GM23338 (cell line): ENCODE measurements at regions not wholly inside any gene's neighbourhood (a gene's known extent, or its start where the extent isn't known, plus 50 kb on each side); places are given as distances from the start of the nearest gene placed in this dataset.

Experiments
- CREB1 ChIP-seq: fragments of 250-450 bp; sonication (Bioruptor Pico); IDR thresholded peaks from 2 replicates; pipeline ENCODE4 v1.5.0; 2020; ENCODE audit warnings: low read depth, mild to moderate bottlenecking, moderate library complexity
- CTCF ChIP-seq, 2 experiments: fragments of 200-600 bp in 1 of 2; sonication (generic) in 1 of 2; conservative IDR thresholded peaks; 2 replicates each; pipeline versions ENCODE4 v1.5.1 to v1.6.1; 2016 to 2017; ENCODE audit warnings: antibody characterized with exemption in 2 of 2, low read depth in 2 of 2, mild to moderate bottlenecking in 2 of 2, moderate library complexity in 1 of 2
- EZH2 ChIP-seq: fragments of 200-600 bp; sonication (generic); IDR thresholded peaks from one replicate; pipeline ENCODE4 v1.8.0; 2017; ENCODE audit warnings: antibody characterized with exemption, mild to moderate bottlenecking, low read depth; ENCODE audit not compliant: unreplicated experiment
- EZH2phosphoT487 ChIP-seq: fragments of 200-600 bp; sonication (generic); IDR thresholded peaks from one replicate; pipeline ENCODE4 v1.8.1; 2018; ENCODE audit warnings: antibody characterized with exemption; ENCODE audit not compliant: unreplicated experiment
- JUNB ChIP-seq: IDR thresholded peaks from one replicate; pipeline ENCODE4 v1.6.1; 2016; ENCODE audit warnings: antibody characterized with exemption; ENCODE audit not compliant: unreplicated experiment
- NANOG ChIP-seq: IDR thresholded peaks from 2 replicates; pipeline ENCODE4 v1.6.1; 2016; ENCODE audit warnings: antibody characterized with exemption, borderline replicate concordance
- POLR2AphosphoS5 ChIP-seq: IDR thresholded peaks from 2 replicates; pipeline ENCODE4 v1.6.1; 2016; ENCODE audit warnings: antibody characterized with exemption, low read depth
- REST ChIP-seq: IDR thresholded peaks from one replicate; pipeline ENCODE4 v1.6.1; 2018; ENCODE audit warnings: antibody characterized with exemption; ENCODE audit not compliant: unreplicated experiment
- STAT1 ChIP-seq: IDR thresholded peaks from one replicate; pipeline ENCODE4 v1.6.1; 2016; ENCODE audit warnings: antibody characterized with exemption; ENCODE audit not compliant: unreplicated experiment
- ZNF114 ChIP-seq: fragments of 250-450 bp; sonication (Bioruptor Pico); IDR thresholded peaks from 2 replicates; pipeline ENCODE4 v1.5.0; 2020; ENCODE audit warnings: mild to moderate bottlenecking, moderate library complexity
- ZNF331 ChIP-seq: fragments of 250-450 bp; sonication (Bioruptor Pico); IDR thresholded peaks from 2 replicates; pipeline ENCODE4 v1.5.0; 2020; ENCODE audit warnings: low read depth, mild to moderate bottlenecking, moderate library complexity
- TF ChIP-seq, protein P1 (sequence below): IDR thresholded peaks from 2 replicates; pipeline ENCODE4 v1.6.1; 2016; ENCODE audit warnings: antibody characterized with exemption
- TF ChIP-seq, protein P2 (sequence below): fragments of 250-450 bp; sonication (Bioruptor Pico); IDR thresholded peaks from 2 replicates; pipeline ENCODE4 v1.5.0; 2020; ENCODE audit warnings: mild to moderate bottlenecking, moderate library complexity

- TF ChIP-seq CTCF (conservative IDR thresholded peaks at IDR 0.05; ENCODE audit: low read depth in 2 of 2): no peak
- no peak for TF ChIP-seq POLR2AphosphoS5
- TF ChIP-seq CREB1 (CRISPR knock-in tag): no peak
- no peak for TF ChIP-seq EZH2
- TF ChIP-seq NANOG: no peak
- TF ChIP-seq REST: no peak
- no peak for TF ChIP-seq JUNB
- TF ChIP-seq EZH2phosphoT487: no peak
- TF ChIP-seq ZNF114: no peak
- TF ChIP-seq, protein P1, sequence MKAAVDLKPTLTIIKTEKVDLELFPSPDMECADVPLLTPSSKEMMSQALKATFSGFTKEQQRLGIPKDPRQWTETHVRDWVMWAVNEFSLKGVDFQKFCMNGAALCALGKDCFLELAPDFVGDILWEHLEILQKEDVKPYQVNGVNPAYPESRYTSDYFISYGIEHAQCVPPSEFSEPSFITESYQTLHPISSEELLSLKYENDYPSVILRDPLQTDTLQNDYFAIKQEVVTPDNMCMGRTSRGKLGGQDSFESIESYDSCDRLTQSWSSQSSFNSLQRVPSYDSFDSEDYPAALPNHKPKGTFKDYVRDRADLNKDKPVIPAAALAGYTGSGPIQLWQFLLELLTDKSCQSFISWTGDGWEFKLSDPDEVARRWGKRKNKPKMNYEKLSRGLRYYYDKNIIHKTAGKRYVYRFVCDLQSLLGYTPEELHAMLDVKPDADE: no peak
- no peak for TF ChIP-seq ZNF331 (CRISPR knock-in tag)
- TF ChIP-seq, protein P2, sequence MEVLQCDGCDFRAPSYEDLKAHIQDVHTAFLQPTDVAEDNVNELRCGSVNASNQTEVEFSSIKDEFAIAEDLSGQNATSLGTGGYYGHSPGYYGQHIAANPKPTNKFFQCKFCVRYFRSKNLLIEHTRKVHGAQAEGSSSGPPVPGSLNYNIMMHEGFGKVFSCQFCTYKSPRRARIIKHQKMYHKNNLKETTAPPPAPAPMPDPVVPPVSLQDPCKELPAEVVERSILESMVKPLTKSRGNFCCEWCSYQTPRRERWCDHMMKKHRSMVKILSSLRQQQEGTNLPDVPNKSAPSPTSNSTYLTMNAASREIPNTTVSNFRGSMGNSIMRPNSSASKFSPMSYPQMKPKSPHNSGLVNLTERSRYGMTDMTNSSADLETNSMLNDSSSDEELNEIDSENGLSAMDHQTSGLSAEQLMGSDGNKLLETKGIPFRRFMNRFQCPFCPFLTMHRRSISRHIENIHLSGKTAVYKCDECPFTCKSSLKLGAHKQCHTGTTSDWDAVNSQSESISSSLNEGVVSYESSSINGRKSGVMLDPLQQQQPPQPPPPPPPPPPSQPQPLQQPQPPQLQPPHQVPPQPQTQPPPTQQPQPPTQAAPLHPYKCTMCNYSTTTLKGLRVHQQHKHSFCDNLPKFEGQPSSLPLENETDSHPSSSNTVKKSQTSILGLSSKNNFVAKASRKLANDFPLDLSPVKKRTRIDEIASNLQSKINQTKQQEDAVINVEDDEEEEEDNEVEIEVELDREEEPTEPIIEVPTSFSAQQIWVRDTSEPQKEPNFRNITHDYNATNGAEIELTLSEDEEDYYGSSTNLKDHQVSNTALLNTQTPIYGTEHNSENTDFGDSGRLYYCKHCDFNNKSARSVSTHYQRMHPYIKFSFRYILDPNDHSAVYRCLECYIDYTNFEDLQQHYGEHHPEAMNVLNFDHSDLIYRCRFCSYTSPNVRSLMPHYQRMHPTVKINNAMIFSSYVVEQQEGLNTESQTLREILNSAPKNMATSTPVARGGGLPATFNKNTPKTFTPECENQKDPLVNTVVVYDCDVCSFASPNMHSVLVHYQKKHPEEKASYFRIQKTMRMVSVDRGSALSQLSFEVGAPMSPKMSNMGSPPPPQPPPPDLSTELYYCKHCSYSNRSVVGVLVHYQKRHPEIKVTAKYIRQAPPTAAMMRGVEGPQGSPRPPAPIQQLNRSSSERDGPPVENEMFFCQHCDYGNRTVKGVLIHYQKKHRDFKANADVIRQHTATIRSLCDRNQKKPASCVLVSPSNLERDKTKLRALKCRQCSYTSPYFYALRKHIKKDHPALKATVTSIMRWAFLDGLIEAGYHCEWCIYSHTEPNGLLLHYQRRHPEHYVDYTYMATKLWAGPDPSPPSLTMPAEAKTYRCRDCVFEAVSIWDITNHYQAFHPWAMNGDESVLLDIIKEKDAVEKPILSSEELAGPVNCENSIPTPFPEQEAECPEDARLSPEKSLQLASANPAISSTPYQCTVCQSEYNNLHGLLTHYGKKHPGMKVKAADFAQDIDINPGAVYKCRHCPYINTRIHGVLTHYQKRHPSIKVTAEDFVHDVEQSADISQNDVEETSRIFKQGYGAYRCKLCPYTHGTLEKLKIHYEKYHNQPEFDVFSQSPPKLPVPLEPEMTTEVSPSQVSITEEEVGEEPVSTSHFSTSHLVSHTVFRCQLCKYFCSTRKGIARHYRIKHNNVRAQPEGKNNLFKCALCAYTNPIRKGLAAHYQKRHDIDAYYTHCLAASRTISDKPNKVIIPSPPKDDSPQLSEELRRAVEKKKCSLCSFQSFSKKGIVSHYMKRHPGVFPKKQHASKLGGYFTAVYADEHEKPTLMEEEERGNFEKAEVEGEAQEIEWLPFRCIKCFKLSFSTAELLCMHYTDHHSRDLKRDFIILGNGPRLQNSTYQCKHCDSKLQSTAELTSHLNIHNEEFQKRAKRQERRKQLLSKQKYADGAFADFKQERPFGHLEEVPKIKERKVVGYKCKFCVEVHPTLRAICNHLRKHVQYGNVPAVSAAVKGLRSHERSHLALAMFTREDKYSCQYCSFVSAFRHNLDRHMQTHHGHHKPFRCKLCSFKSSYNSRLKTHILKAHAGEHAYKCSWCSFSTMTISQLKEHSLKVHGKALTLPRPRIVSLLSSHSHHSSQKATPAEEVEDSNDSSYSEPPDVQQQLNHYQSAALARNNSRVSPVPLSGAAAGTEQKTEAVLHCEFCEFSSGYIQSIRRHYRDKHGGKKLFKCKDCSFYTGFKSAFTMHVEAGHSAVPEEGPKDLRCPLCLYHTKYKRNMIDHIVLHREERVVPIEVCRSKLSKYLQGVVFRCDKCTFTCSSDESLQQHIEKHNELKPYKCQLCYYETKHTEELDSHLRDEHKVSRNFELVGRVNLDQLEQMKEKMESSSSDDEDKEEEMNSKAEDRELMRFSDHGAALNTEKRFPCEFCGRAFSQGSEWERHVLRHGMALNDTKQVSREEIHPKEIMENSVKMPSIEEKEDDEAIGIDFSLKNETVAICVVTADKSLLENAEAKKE: no peak
- TF ChIP-seq STAT1: no peak
Measured at GRCh38 chr15:26146202-26146601, 283.1 kb upstream of the ATP10A start.
